SU-DHL-6 (cell line): ENCODE measurements at regions not wholly inside any gene's neighbourhood (a gene's known extent, or its start where the extent isn't known, plus 50 kb on each side); places are given as distances from the start of the nearest gene placed in this dataset.
"Not testable (repeated sequence)": the region's sequence is repeated elsewhere in the genome, so short reads cannot be mapped to it uniquely, and the experiment has no call there.

Experiments
- H2AFZ ChIP-seq: fragments of 200-600 bp; sonication (generic); 2 replicates; pipeline ENCODE4 v1.6.1; 2014; ENCODE audit warnings: low read depth, mild to moderate bottlenecking, moderate library complexity, mixed read lengths, antibody characterized with exemption, low read length; ENCODE audit not compliant: severe bottlenecking
- H3F3A ChIP-seq: fragments of 200-600 bp; shearing (Covaris generic); 2 replicates; pipeline ENCODE4 v1.6.0; 2016; ENCODE audit warnings: antibody characterized with exemption, mild to moderate bottlenecking; ENCODE audit not compliant: insufficient read depth
- H3K27ac ChIP-seq: fragments of 200-600 bp; sonication (generic); 2 replicates; pipeline ENCODE4 v1.5.1; 2016; ENCODE audit warnings: low read depth, mild to moderate bottlenecking, low read length, moderate library complexity, mixed read lengths
- H3K27me3 ChIP-seq: fragments of 200-600 bp; sonication (generic), shearing (Covaris generic); 2 replicates; pipeline ENCODE4 v1.6.0; 2014; ENCODE audit warnings: mild to moderate bottlenecking, low read length
- H3K36me3 ChIP-seq: fragments of 200-600 bp; sonication (generic); 2 replicates; pipeline ENCODE4 v1.6.1; 2014; ENCODE audit warnings: mild to moderate bottlenecking, low read length, mixed read lengths
- H3K4me2 ChIP-seq: fragments of 300-600, 200-600 bp; shearing (Covaris generic), sonication (generic); 2 replicates; pipeline ENCODE4 v1.6.0; 2014; ENCODE audit warnings: low read length, low read depth, mild to moderate bottlenecking; ENCODE audit not compliant: poor library complexity, severe bottlenecking
- H3K4me3 ChIP-seq: fragments of 200-600 bp; sonication (generic); 2 replicates; pipeline ENCODE4 v1.5.1; 2014; ENCODE audit warnings: antibody characterized with exemption, low read length, mild to moderate bottlenecking, mixed read lengths; ENCODE audit not compliant: insufficient read depth, poor library complexity, severe bottlenecking
- H3K79me2 ChIP-seq: fragments of 200-600 bp; sonication (generic); 2 replicates; pipeline ENCODE4 v1.6.1; 2014; ENCODE audit warnings: mild to moderate bottlenecking, low read length, moderate library complexity; ENCODE audit not compliant: insufficient read depth
- H3K9ac ChIP-seq: fragments of 200-600 bp; sonication (generic); 2 replicates; pipeline ENCODE4 v1.7.0; 2014; ENCODE audit warnings: mild to moderate bottlenecking, low read length
- H3K9me2 ChIP-seq: fragments of 200-600 bp; sonication (generic); replicated peaks from 2 replicates; pipeline ENCODE4 v1.6.1; 2014; ENCODE audit warnings: low read length; ENCODE audit not compliant: insufficient read depth
- H3K9me3 ChIP-seq: fragments of 200-600 bp; sonication (generic); 2 replicates; pipeline ENCODE4 v1.6.1; 2014; ENCODE audit warnings: low read length, mixed read lengths; ENCODE audit not compliant: insufficient read depth
- H4K20me1 ChIP-seq: fragments of 200-600 bp; sonication (generic); 2 replicates; pipeline ENCODE4 v1.6.1; 2014; ENCODE audit warnings: low read depth, mild to moderate bottlenecking, antibody characterized with exemption, low read length, moderate library complexity, mixed read lengths
- EZH2phosphoT487 ChIP-seq: fragments of 200-600 bp; sonication (generic), shearing (Covaris generic); conservative IDR thresholded peaks from 2 replicates; pipeline ENCODE4 v1.6.1; 2018; ENCODE audit warnings: mild to moderate bottlenecking, antibody characterized with exemption, low read length, moderate library complexity, mixed read lengths
- TF ChIP-seq, protein P1 (sequence below): fragments of 200-600 bp; sonication (generic); IDR thresholded peaks from one replicate; pipeline ENCODE4 v1.5.1; 2017; ENCODE audit warnings: antibody characterized with exemption, mild to moderate bottlenecking, low read length, moderate library complexity; ENCODE audit not compliant: insufficient read depth, poor library complexity, severe bottlenecking

DNA sequence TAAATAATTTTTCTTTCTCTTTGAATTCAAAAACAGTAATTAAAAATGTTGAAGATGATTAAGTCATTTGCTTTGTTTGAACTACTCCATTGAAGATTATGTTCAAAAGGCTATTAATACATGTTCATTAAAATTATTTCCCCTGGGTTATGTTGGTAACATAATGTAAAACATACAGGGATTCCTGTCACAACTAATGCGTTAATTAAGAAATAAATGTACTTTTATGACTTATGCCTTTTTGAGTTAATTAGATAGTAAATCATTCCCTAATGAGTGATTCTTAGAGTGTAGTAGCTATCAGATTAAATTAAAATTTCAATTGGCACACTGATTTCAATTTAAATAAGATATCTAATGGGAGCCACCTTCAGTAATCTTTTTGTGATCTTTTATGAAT, 549.1 kb downstream of the ANKRD50 start:
- TF ChIP-seq, protein P1, sequence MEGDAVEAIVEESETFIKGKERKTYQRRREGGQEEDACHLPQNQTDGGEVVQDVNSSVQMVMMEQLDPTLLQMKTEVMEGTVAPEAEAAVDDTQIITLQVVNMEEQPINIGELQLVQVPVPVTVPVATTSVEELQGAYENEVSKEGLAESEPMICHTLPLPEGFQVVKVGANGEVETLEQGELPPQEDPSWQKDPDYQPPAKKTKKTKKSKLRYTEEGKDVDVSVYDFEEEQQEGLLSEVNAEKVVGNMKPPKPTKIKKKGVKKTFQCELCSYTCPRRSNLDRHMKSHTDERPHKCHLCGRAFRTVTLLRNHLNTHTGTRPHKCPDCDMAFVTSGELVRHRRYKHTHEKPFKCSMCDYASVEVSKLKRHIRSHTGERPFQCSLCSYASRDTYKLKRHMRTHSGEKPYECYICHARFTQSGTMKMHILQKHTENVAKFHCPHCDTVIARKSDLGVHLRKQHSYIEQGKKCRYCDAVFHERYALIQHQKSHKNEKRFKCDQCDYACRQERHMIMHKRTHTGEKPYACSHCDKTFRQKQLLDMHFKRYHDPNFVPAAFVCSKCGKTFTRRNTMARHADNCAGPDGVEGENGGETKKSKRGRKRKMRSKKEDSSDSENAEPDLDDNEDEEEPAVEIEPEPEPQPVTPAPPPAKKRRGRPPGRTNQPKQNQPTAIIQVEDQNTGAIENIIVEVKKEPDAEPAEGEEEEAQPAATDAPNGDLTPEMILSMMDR, result no peak
- TF ChIP-seq EZH2phosphoT487, result no peak
- Histone ChIP-seq H3F3A (no peaks in the 10 kb centered on the region), H3K9me3 (no peaks in the 10 kb centered on the region), H3K4me3 (no peak overlapping the region), H3K79me2 (no peaks in the 10 kb centered on the region), H3K9ac (no peak overlapping the region), H3K27ac (no peak overlapping the region), H4K20me1 (no peaks in the 10 kb centered on the region), H3K36me3 (no peaks in the 10 kb centered on the region), H3K4me2 (no peak overlapping the region), H3K9me2 (no peaks in the 10 kb centered on the region), H3K27me3 (no peaks in the 10 kb centered on the region), H2AFZ (no peak overlapping the region)

DNA sequence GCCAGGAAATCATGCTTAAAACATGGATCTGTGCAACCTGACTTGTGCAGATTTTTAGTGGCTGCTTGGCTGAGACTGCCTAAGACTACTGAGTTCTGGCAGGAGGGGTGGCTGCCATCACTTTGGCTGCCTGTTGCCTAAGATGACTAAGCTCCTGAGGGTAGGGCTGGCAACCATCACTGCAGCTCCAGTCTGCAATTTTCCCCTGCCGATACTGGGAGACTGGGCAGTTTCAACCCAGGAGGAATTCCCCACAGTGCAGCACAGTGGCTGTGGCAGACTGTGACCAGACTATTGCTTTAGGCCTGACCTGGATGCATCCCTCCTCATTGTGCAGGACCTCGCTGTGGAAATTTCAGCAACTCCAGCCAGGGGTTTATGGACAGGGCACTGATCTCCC, 544.9 kb downstream of the ANKRD50 start:
- H4K20me1 ChIP-seq, result no peaks in the 10 kb centered on the region
- no peaks in the 10 kb centered on the region for H3K27me3 ChIP-seq
- H3K27ac ChIP-seq, result no peak overlapping the region
- no peak overlapping the region for H3K4me2 ChIP-seq
- no peaks in the 10 kb centered on the region for H3K36me3 ChIP-seq
- no peaks in the 10 kb centered on the region for H3K79me2 ChIP-seq
- no peak overlapping the region for H3K4me3 ChIP-seq
- no peaks in the 10 kb centered on the region for H3K9me2 ChIP-seq
- no peak overlapping the region for H2AFZ ChIP-seq
- no peaks in the 10 kb centered on the region for H3F3A ChIP-seq
- H3K9ac ChIP-seq, result no peak overlapping the region
- H3K9me3 ChIP-seq, result no peaks in the 10 kb centered on the region
- no peak for TF ChIP-seq EZH2phosphoT487
- TF ChIP-seq, protein P1, result no peak

- not testable (repeated sequence) for H3K9me2 ChIP-seq, H3K9me3 ChIP-seq, H3K9ac ChIP-seq, H3K27me3 ChIP-seq, H3K36me3 ChIP-seq, H3K27ac ChIP-seq, H2AFZ ChIP-seq, H3K4me3 ChIP-seq, H3K79me2 ChIP-seq, H3F3A ChIP-seq, H3K4me2 ChIP-seq, H4K20me1 ChIP-seq
Observed at GRCh38 chr4:124169524-124169923, 543.0 kb downstream of the ANKRD50 start.

- H3K36me3 ChIP-seq, result no peaks in the 10 kb centered on the region
- H3K9me2 ChIP-seq, result no peaks in the 10 kb centered on the region
- H4K20me1 ChIP-seq, result no peaks in the 10 kb centered on the region
- H3F3A ChIP-seq, result no peaks in the 10 kb centered on the region
- H3K9me3 ChIP-seq, result no peaks in the 10 kb centered on the region
- no peaks in the 10 kb centered on the region for H3K79me2 ChIP-seq
- H3K9ac ChIP-seq, result no peak overlapping the region
- TF ChIP-seq, protein P1, result no peak
- TF ChIP-seq EZH2phosphoT487, result no peak
- no peak overlapping the region for H3K27ac ChIP-seq
- H3K4me2 ChIP-seq, result no peak overlapping the region
- H3K27me3 ChIP-seq, result no peaks in the 10 kb centered on the region
- no peak overlapping the region for H2AFZ ChIP-seq
- no peak overlapping the region for H3K4me3 ChIP-seq
Observed at GRCh38 chr4:124173912-124174311, 538.6 kb downstream of the ANKRD50 start.
